GM18517 (cell line): ENCODE measurements at regions not wholly inside any gene's neighbourhood (a gene's known extent, or its start where the extent isn't known, plus 50 kb on each side); places are given as distances from the start of the nearest gene placed in this dataset.
"Not testable (repeated sequence)": the region's sequence is repeated elsewhere in the genome, so short reads cannot be mapped to it uniquely, and the experiment has no call there.

Experiments
- ATAC-seq: cut with Tn5 transposase; IDR thresholded peaks from one replicate; pipeline ENCODE4 v1.9.1; 2021; ENCODE audit warnings: mild to moderate bottlenecking, moderate library complexity; ENCODE audit not compliant: unreplicated experiment

GRCh38 chr5:56665117-56665516 is 150.2 kb upstream of the MAP3K1 start:
- not testable (repeated sequence) for ATAC-seq

- ATAC-seq = no peak
Observed at GRCh38 chr5:56664025-56664424, 151.3 kb upstream of the MAP3K1 start.

- no peak for ATAC-seq
Observed at GRCh38 chr5:56663523-56663922, 151.8 kb upstream of the MAP3K1 start.

GRCh38 chr5:56662893-56663292 is 152.5 kb upstream of the MAP3K1 start:
- no peak for ATAC-seq

GRCh38 chr5:56659971-56660370 is 155.4 kb upstream of the MAP3K1 start:
- no peak for ATAC-seq

GRCh38 chr5:56658972-56659371 is 156.4 kb upstream of the MAP3K1 start:
- no peak for ATAC-seq

- no peak for ATAC-seq
Observed at GRCh38 chr5:56656846-56657726, 158.3 kb upstream of the MAP3K1 start.

- ATAC-seq = no peak
Observed at GRCh38 chr5:56651893-56652292, 163.5 kb upstream of the MAP3K1 start.

GRCh38 chr5:56650386-56650785 is 165.0 kb upstream of the MAP3K1 start:
- ATAC-seq = no peak

GRCh38 chr5:56649569-56649968 is 165.8 kb upstream of the MAP3K1 start:
- ATAC-seq = no peak

- ATAC-seq = no peak
Observed at GRCh38 chr5:56648460-56649034, 166.8 kb upstream of the MAP3K1 start.

GRCh38 chr5:56647099-56647850 is 168.1 kb upstream of the MAP3K1 start:
- ATAC-seq = no peak

GRCh38 chr5:56641635-56642260 is 173.6 kb upstream of the MAP3K1 start:
- ATAC-seq = no peak

GRCh38 chr5:56640763-56641406 is 174.5 kb upstream of the MAP3K1 start:
- no peak for ATAC-seq

- no peak for ATAC-seq
Observed at GRCh38 chr5:56639476-56639875, 175.9 kb upstream of the MAP3K1 start.

- no peak for ATAC-seq
Observed at GRCh38 chr5:56638768-56639238, 176.5 kb upstream of the MAP3K1 start.

GRCh38 chr5:56638061-56638621 is 177.2 kb upstream of the MAP3K1 start:
- no peak for ATAC-seq

GRCh38 chr5:56637321-56637920 is 177.9 kb upstream of the MAP3K1 start:
- no peak for ATAC-seq

GRCh38 chr5:56633950-56634349 is 181.4 kb upstream of the MAP3K1 start:
- no peak for ATAC-seq

- no peak for ATAC-seq
Observed at GRCh38 chr5:56632939-56633338, 182.4 kb upstream of the MAP3K1 start.
